NCI-H2107 treated with DMSO at 0.1 percent for 48 hours (cell line): ENCODE measurements at regions not wholly inside any gene's neighbourhood (a gene's known extent, or its start where the extent isn't known, plus 50 kb on each side); places are given as distances from the start of the nearest gene placed in this dataset.
A peak's percentile ranks its signal among the peaks of the same experiment; 100 is the strongest.

Experiments used
- DNase-seq: peaks from one replicate; lab custom pipeline; 2025; ENCODE audit not compliant: unreplicated experiment; lab: John Stamatoyannopoulos, UW

DNA sequence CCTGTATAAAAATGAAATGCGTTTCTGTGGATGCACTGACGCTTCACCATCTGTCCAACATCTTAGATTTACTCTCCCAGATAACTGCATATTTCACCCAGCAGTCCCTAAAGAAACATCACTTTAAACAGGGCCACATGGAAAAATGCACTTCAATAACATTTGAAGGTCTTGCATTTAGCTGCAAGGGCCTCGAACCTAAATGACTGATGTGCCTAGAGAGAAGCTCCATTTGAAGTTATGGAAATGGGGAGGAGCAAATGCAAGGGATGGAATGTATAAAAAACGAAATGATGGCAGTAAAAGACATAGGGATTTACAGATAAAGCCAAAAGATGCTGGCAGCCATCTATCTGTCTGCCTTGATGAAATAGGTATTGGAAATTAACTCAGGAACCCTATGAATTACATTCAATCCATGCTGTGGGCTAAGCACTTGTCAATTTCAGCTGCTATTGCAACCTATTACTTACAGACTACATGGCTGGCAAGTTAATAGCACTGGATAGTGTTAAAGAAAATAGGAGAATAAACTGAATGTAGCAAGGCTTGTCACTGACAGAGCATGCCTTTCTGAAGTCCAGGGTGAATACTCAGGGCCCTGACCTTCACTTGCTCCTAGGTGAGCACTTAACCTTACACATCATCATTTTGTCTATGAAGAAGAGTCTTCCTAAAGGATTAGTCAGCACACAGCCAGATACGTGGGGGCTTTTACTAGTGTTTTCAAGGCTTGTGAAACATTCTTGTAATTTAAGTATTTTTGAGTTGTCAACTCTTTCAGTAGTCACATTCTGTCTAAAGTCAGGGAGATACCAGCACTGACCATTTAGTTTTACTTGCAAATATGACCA is 963.4 kb downstream of the PCDH17 start:
- DNase-seq, result no peak

DNA sequence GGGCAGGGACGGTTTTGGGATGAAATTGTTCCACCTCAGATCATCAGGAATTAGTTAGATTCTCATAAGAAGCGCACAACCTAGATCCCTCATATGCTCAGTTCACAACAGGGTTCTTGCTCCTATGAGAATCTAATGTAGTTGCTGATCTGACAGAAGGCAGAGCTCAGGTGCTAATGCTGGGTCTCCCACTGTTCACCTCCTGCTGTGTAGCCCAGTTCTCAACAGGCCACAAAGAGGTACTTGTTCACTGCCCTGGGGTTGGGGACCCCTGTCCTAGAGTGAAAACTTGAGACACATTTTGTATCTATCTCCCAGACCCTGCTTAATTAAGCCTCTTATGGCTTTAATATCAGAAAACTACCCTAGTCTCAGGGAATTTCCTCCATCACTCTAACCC is 966.0 kb downstream of the PCDH17 start:
- no peak for DNase-seq

DNA sequence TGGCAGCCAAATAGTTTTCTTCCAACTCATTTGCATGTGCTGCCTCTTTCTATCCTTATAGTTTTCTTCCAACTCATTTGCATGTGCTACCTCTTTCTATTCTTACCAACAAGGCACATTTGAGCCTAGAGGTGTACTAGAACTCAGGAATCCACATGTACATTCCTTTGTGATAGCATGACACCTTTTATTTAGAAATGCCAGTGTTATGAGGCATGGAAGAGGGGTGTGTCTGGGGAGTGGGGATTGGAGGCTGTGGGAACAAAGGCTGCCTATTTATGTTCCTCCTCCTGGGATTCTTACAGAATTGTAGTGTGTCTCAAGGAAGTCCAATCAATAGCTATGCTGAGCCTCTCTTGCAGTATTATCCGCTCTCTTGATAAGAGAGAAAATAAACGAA is 966.7 kb downstream of the PCDH17 start:
- DNase-seq, result no peak

DNA sequence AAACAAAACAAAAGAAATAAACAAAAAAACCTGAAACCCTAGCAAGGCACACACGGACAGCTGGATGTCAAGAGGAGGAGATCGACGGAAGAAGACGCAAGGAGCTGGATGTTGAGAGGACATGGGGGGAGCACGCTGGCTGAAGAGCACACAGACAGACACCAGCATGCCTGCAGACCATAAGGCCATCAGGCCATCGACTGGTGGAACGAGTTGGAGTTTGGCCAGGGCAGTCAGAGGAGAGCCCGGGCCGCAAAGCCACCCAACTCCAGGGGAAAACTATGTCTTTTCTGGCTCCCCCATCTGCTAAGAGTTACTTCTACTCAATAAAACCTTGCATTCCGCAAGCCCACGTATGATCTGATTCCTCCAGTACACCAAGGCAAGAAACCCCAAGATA is 979.6 kb downstream of the PCDH17 start:
- DNase-seq, result no peak

DNA sequence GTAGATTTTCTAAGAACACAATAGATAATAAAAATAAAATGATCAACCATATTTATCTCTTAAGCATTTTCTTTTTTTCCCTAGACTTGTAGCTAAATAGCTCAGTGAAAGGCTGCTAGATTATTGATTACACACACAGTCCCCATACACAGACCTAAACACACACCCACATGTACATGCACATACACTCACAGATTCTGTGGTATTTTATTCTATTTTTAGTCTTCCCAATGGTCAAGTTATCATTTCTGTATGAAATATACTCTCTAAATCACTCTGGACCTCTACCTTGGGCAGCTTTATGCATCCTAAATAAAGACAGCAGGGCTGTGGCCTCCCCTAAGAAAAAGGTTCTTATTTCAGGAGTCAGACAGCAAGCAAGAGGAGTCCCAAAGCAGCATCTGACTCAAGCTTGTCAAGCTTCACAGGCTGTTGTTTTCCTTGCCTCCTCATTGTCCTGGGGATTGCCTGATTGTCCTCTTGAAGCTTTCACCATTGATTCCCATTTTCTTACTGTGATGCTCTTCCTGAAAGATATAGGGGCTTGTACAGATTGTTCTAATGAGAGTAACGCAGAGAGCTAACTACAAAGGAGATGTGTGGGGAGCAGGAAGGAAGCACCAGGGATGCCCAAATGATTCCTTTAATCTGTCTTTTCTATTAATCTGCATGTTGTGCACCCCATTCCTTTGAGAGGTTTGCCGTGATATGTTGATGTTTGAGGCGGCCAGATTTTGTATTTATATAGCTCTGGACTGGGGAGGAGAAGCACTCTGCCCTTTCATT is 986.5 kb downstream of the PCDH17 start:
- DNase-seq, result no peak

DNA sequence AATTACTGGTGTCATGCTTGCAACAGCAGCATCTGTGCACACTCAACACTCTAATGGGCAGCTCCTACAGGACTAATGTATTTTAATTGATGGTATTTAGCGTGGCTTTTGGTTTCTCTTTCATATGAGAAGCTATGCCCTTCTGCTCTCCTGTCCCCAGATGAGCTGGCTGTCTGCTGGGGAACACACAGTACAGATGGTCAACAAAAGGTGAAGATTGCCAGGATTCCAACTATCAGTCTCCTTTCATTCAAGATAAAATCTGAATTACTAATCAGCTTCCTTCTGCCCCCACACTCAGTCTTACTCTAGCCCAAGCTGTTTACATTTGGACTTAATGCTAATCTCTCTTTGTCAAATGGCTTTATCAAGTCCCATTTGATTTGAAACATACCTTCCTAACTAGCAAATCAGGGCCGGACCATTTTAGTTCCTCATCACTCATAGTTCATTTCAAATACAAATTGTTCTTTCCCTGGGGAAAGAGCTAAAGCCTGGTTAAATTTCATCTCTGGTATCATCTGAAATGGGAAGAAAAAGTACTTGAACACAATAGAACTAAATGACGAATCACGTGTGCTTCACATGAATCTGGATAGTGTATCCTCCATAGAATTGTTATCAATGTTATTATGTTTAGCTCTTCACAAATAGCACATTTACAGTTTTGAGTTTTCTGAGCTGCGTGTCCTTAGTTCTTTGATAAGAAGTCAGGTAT is 988.0 kb downstream of the PCDH17 start:
- DNase-seq, result peak; percentile 83

DNA sequence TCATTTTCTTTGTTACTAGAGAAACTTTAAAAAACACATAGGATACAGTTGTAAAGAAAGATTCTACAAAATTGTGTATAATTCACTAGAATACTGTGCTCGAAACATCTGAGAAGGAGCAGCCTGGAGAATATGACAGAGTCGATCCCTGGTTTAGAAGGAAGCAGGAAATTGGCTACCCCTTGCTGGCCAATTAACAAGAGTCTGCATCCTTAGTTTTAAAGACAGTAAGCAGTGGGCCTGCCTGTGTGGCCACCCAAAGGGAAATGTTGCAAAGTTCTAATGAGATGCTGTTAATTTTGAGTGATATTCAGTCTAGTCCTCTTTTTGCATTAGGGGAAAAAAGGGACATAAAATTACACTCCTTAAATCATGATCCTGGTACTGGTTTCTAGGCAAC is 988.6 kb downstream of the PCDH17 start:
- DNase-seq, result peak; percentile 58

DNA sequence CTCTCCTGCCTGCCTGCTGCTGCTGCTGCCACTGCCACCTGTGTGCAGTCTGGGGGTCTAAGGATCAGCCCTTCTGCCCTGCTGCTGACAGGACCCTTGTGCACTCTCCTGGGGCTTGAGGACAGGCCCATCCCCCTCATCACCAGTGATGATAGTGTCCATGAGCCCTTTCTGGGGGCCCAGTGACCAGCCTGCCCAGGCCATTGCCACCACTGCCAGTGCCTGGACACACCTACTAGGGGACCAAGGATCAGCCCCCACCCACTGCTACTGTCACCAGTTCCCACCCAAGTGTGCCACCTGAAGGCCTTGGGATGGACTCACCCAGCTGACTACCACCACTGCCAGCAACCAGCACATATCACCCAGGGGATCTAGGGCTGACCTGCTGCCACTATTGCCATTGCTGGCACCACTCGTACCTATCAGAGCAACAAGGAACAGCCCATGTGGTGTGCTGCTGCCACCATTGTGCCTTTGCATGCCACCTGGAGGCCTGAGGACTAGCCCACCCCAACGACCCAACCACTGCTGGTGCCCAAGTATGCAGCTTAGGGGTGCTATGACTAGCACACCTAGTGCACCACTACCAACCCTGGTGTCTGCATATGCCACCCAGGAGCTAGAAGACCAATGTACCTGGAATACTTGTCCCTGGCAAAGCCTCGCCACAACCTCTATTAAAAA is 994.3 kb downstream of the PCDH17 start:
- no peak for DNase-seq

DNA sequence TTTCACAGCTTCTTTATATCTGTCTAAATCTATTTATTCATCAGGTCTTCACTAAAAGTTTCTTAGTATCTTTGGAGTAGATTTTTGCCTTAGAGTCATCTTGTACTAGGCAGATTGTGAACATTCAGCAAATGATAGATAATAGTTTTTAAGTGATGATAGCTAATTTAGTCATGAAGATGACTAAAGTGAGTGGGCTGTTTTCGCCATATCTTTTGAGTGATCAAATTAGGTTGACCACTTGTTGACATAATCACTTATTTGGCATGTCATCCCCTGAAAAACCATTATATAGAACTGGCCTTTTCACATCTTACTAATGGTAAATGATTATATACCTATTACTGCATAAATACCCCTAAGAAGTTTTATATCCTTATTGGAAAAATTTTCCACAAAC is 999.2 kb downstream of the PCDH17 start:
- DNase-seq, result no peak

DNA sequence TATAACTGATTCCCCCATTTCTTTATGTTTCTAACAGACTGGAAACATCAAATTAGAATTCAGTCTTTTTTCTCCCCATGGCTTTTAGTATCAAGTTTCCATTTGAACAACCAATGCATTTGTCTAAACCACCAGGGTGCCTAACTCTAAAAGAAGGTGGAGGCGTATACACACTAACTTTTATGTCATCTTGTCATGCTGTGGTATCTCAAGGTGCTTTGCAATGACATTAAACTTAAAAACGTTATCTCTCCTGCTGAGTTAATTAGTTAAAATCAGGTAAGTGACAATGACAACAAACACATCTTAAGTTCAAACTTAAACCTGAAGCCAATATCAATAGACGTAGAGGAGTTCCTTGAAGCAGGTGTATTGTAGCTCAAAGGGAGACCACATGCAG is 1001.7 kb downstream of the PCDH17 start:
- DNase-seq, result peak; percentile 45

DNA sequence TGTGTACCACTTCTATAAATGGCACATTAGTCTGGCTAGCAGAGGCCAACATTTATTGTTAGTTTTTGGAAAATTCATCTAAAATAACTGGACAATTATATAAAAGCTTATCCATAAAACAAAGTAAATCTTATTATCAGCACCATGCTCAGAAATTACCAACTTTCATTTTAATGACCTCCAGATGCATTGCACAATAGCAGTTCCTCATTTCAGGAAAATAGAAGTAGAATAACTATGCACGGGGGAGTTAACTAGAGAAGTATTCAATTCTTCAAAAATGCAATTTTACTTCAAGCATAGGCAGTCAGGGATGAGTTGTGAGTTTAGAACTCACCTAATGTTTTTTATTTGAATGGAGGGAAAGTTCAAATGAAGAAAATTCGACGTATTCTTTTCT is 1023.5 kb downstream of the PCDH17 start:
- no peak for DNase-seq

DNA sequence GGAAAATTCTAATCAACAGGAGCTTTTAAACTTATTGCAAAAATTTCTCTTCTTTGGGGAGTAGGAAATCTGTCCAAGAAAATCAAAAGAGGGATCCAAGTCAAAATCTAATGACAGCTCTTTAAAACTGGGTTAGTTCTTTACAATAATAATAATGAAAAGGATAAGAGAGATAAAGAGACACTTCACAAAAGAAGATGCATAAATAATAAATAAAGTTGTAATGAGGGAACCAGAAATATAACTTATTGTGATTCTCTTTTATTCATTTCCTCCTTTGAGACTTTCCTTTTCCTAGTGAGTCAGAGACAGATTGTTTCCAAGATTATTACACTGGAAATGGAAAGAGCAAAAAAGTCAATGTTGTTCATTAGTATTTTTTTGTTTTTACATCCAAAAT is 1029.3 kb downstream of the PCDH17 start:
- DNase-seq, result no peak

DNA sequence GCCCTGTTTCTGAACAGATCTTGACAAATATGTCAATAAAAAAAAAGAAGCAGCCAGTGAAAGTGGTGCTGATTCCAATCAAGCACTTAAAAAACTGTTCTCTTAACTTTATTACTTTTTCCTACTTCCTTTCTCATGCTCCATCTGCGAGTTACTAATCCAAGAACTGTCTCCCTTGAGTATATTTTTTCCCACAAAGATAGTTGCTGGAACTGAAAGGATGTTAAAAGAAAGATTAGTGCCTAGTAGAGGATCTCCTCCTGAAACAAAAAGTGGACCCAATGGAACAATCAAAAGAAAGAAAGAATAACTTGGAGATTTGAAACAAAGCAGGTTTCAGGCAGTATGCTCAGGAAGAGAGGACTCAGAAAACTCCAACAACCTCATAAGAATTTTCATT is 1034.8 kb downstream of the PCDH17 start:
- no peak for DNase-seq

DNA sequence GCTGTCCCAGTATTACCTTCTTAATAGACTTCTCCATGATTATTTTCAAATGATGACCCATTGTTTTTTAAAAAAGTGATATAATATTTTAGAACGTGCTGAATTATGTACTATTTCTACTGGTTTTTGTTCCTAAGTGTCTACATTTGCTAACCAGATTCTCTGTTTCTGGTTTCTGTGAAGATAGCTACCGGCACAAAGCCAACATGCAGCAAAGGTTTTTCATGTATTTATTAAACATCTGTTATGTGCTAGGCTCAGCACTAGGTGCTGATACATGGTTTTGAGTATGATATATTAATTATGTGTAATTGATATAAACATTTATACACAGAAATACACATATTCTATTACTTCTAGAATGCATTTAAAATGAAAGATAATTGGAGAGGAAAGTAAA is 1035.6 kb downstream of the PCDH17 start:
- DNase-seq, result no peak

DNA sequence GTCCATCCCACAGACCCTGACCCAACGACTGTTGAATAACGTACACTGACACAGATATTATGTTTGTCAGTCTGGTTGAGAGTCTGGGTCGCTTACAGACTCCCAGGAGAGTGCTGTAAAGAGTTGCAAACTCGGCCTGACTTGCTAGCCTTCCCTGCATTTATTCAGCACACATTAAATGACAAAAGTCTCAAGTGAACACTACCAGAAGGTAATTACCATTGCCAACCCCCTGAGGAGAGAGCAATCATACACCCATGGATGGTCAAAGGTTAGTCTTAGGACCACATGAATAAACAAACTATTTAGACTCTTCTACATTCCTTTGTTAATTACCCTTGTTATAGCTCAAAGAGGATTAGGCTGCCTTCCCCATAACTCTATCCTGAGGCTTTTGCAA is 1048.6 kb downstream of the PCDH17 start:
- no peak for DNase-seq

DNA sequence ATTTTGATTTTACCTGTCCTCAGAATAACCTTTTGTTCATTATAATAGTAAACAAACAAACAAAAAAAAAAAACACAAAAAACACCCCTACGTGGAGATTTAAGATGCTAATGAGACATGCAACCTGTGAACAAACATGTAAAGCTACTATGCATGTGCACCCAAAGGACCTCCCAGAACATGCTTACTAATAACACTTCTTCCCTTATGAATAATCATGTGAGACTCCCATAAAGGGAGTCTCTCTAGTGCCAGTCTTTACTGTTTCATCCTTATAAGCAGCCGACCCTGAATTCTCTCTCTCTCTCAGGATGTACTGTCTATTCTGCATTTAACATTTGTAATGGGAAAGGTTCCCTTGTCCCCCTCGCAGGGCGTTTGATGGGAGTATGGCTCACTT is 1051.1 kb downstream of the PCDH17 start:
- no peak for DNase-seq

DNA sequence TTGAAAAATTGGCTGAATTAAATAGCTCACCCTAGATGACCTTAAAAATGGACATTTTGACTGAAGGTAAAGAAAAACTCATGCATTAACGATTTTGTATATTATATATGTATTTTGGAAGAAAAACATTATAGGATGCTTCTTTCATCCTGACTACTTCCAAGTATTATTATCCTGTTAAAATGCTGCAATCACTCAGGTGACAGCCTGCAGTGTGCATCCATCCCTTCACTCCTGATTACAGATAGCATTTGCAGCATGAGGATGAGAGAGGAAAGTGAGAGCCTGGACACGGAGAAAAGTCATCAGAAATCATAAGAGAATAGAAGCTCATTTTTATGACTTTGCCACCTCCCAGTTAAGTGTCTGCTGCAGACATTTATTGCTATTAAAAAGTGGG is 1055.6 kb downstream of the PCDH17 start:
- DNase-seq, result no peak

DNA sequence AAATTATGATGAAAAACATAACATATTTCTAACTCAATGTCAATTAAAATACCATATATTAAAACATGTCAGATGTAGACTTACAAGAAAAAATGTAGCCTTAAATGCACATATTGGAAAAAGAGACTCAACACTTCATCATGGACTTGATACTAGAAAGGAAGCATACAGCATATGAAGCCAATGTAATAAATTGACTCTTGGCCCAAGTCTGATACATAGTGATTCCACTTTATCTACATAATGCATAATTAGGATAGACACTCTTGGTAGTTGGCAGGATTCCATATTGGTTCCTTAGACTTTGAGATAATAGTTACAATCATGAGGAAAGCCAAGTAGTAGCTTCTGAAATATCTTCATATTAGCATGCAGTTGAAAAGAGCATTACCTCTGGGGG is 1067.0 kb downstream of the PCDH17 start:
- DNase-seq, result no peak

DNA sequence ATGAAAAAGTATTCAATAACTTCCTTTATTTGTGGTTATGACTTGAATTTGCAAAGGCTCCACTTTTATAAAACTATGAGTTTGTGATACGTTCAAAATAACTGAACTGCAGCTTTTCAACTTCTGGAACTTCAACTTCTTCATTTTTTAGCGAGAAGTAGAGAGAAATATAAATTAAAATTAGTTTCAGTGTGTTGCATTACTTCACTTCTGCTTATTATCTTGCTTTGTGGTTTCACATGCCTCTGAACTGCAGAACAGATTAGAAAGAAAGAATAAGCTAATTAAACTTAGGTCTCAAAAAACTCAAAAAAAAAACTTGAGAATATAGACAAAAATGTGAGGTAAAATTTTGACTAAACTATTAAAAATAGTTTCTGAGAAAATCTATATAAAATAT is 1073.4 kb downstream of the PCDH17 start:
- no peak for DNase-seq

DNA sequence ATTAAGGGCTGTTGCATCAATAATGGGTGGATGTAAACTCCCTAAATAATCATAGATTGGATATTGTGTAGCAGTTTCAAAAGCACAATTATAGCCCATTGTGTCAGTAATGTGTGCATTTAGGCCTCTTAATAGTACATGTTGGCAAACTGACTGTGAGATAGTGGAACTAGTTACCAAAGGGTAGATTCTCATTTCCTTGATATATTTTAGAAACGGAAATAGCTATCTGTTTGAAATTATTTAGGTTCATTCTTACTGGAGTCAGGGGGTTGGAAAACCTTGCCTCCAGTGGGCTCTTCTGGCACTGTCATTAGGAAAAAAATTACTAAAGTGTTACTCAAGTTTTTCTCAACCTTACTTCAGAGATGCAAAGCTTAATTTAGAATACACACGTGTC is 1074.9 kb downstream of the PCDH17 start:
- no peak for DNase-seq

DNA sequence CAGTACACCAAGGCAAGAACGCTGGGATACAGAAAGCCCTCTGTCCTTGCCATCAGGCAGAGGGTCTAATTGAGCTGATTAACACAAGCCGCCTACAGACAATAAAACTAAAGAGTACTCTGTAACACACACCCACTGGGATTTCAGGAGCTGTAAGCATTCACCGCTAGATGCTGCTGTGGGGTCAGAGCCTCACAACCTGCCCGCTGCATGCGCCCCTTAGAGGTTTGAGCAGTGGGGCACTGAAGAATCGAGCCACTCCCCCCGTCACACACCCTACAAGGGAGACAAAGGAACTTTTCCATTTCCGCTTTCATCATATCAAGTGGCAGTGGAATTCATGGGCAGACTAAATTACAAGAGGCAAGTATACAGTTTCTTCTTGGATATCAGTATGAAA is 1080.6 kb downstream of the PCDH17 start:
- DNase-seq, result no peak
